PFSK-1 (cell line): ENCODE measurements at regions not wholly inside any gene's neighbourhood (a gene's known extent, or its start where the extent isn't known, plus 50 kb on each side); places are given as distances from the start of the nearest gene placed in this dataset.

Experiments used
- FOXP2 ChIP-seq: optimal IDR thresholded peaks from 2 replicates; pipeline ENCODE3; 2011; ENCODE audit warnings: borderline replicate concordance, control low read depth, inconsistent platforms; ENCODE audit not compliant: insufficient read depth; ENCODE audit errors: extremely low read length, extremely low read depth
- POLR2AphosphoS5 ChIP-seq: IDR thresholded peaks from 2 replicates; pipeline ENCODE4 v1.6.1; 2012; ENCODE audit warnings: low read depth, mild to moderate bottlenecking, control low read depth, low read length, moderate library complexity
- REST ChIP-seq, 2 experiments: IDR thresholded peaks; 2 replicates each; pipeline versions ENCODE4 v1.6.1 to v1.8.0; 2011 to 2012; ENCODE audit warnings: low read depth in 2 of 2, low read length in 2 of 2, control low read depth in 1 of 2, inconsistent platforms in 1 of 2, mild to moderate bottlenecking in 1 of 2, moderate library complexity in 1 of 2; ENCODE audit not compliant: insufficient read depth in 1 of 2
- SIN3A ChIP-seq: IDR thresholded peaks from 2 replicates; pipeline ENCODE4 v1.6.1; 2012; ENCODE audit warnings: mild to moderate bottlenecking, low read length, moderate library complexity, borderline replicate concordance; ENCODE audit not compliant: insufficient read depth
- TAF1 ChIP-seq: IDR thresholded peaks from 2 replicates; pipeline ENCODE4 v1.6.1; 2012; ENCODE audit warnings: low read length, control low read depth, borderline replicate concordance; ENCODE audit not compliant: insufficient read depth

- TF ChIP-seq POLR2AphosphoS5 (no peak), TAF1 (no peak), SIN3A (no peak), FOXP2 (no peak)
Measured at GRCh38 chr9:90511711-90512110, 130.9 kb downstream of the DIRAS2 start.

GRCh38 chr9:90514877-90515276 lies 127.7 kb downstream of the DIRAS2 start:
- TF ChIP-seq SIN3A (no peak), FOXP2 (no peak), TAF1 (no peak), REST (IDR thresholded peaks at IDR 0.05; ENCODE audit: insufficient read depth in 1 of 2, low read depth in 2 of 2, low read length in 2 of 2) (no peak)

- TF ChIP-seq REST (IDR thresholded peaks at IDR 0.05; ENCODE audit: insufficient read depth in 1 of 2, low read depth in 2 of 2, low read length in 2 of 2) (no peak), TAF1 (no peak), POLR2AphosphoS5 (no peak), SIN3A (no peak), FOXP2 (no peak)
Measured at GRCh38 chr9:90515510-90515909, 127.1 kb downstream of the DIRAS2 start.

GRCh38 chr9:90517103-90517502 lies 125.5 kb downstream of the DIRAS2 start:
- TF ChIP-seq TAF1 (no peak), REST (IDR thresholded peaks at IDR 0.05; ENCODE audit: insufficient read depth in 1 of 2, low read depth in 2 of 2, low read length in 2 of 2) (no peak), FOXP2 (no peak), POLR2AphosphoS5 (no peak), SIN3A (no peak)

- no peak for TF ChIP-seq TAF1
- TF ChIP-seq SIN3A, result no peak
- no peak for TF ChIP-seq REST (IDR thresholded peaks at IDR 0.05; ENCODE audit: insufficient read depth in 1 of 2, low read depth in 2 of 2, low read length in 2 of 2)
- no peak for TF ChIP-seq FOXP2
- TF ChIP-seq POLR2AphosphoS5, result no peak
Measured at GRCh38 chr9:90521811-90522570, 120.6 kb downstream of the DIRAS2 start.
